T-helper 17 cell (primary cell): ENCODE measurements at regions not wholly inside any gene's neighbourhood (a gene's known extent, or its start where the extent isn't known, plus 50 kb on each side); places are given as distances from the start of the nearest gene placed in this dataset.
"Not testable (repeated sequence)": the region's sequence is repeated elsewhere in the genome, so short reads cannot be mapped to it uniquely, and the experiment has no call there.

Experiments used
- ATAC-seq: fragments of 150-1000 bp; cut with Tn5 transposase; 2 replicates; pipeline ENCODE4 v1.10.0; 2021; ENCODE audit warnings: mild to moderate bottlenecking, moderate library complexity
- DNase-seq, 3 donors: peaks; one replicate each; pipeline versions ENCODE4 v3.0.0 to v3.0.0-alpha.2; 2020 to 2021
- H3K9me3 ChIP-seq: one replicate; pipeline ENCODE4 v1.7.0; 2013; ENCODE audit warnings: low read length, mild to moderate bottlenecking; ENCODE audit not compliant: control insufficient read depth, poor library complexity, severe bottlenecking
- H3K27ac Mint-ChIP-seq: one replicate; pipeline ENCODE4 v1.8.0; 2022; ENCODE audit warnings: mild to moderate bottlenecking, moderate library complexity, mixed read lengths
- H3K27me3 Mint-ChIP-seq: one replicate; pipeline ENCODE4 v1.8.0; 2022; ENCODE audit warnings: mixed read lengths
- H3K36me3 Mint-ChIP-seq: one replicate; pipeline ENCODE4 v1.8.0; 2022; ENCODE audit warnings: low read depth, mixed read lengths
- H3K4me1 Mint-ChIP-seq: one replicate; pipeline ENCODE4 v1.8.0; 2022; ENCODE audit warnings: mild to moderate bottlenecking, mixed read lengths
- H3K4me3 Mint-ChIP-seq: one replicate; pipeline ENCODE4 v1.8.0; 2022; ENCODE audit warnings: mild to moderate bottlenecking, moderate library complexity, mixed read lengths

DNA sequence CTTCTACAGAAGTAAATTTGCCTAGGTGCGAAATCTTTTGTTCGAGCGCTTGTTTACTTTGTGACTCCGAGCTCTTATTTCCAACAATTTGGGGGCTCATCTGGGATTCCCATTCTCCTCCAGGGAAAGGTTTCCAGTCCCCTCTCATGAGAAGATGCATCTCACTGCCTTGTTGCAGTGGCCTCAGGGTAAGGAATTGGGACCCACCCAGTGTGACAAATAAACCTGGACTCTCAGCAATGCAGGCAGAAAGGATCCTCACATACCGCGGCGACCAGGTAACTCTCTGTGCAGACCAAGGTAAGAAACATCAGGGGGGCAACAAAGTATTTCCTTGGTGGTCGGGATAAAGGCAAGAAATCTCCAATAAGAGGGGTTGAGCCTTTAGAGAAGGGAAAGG is 1169.3 kb downstream of the DSC3 start:
- H3K4me1 Mint-ChIP-seq: no peaks in the 10 kb centered on the region
- no peaks in the 10 kb centered on the region for H3K27me3 Mint-ChIP-seq
- ATAC-seq: no peak
- no peak for DNase-seq
- H3K4me3 Mint-ChIP-seq: no peak overlapping the region
- H3K36me3 Mint-ChIP-seq: no peaks in the 10 kb centered on the region
- H3K27ac Mint-ChIP-seq: no peak overlapping the region
- H3K9me3 ChIP-seq: peaks cover 3% of the 10 kb centered on the region

GRCh38 chr18:29871246-29871645 is 1171.3 kb downstream of the DSC3 start:
- Mint-ChIP-seq H3K4me3 (no peak overlapping the region), H3K27ac (no peak overlapping the region), H3K36me3 (no peaks in the 10 kb centered on the region), H3K27me3 (no peaks in the 10 kb centered on the region), H3K4me1 (no peaks in the 10 kb centered on the region)
- no peak for DNase-seq
- ATAC-seq: no peak
- H3K9me3 ChIP-seq: peaks cover 3% of the 10 kb centered on the region

GRCh38 chr18:29862824-29863223 is 1179.7 kb downstream of the DSC3 start:
- no peaks in the 10 kb centered on the region for H3K27me3 Mint-ChIP-seq
- no peaks in the 10 kb centered on the region for H3K36me3 Mint-ChIP-seq
- H3K27ac Mint-ChIP-seq: no peak overlapping the region
- no peaks in the 10 kb centered on the region for H3K4me1 Mint-ChIP-seq
- ATAC-seq (no peak), DNase-seq (no peak)
- H3K4me3 Mint-ChIP-seq: no peak overlapping the region
- peaks cover under 1% of the 10 kb centered on the region for H3K9me3 ChIP-seq

DNA sequence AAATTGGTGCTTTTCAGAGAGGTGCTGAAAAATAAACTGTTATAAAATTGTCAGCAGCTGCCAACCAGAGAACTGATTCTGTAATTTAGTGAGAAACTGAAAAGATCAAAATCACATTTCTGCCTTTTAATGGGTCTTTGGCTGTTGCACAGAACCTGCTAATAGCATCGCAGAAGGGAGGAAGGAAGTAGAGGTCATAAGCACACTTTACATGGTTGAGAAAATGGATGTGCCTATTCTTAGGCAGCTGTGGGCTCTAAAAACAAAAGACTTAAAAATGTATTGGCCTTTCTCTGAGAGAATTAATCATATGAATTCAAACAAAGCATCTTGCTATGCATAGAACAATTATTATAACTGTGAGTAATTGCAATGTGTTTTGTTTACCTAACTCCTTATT is 1186.9 kb downstream of the DSC3 start:
- DNase-seq (no peak), ATAC-seq (no peak)
- H3K4me1 Mint-ChIP-seq: no peaks in the 10 kb centered on the region
- no peaks in the 10 kb centered on the region for H3K27me3 Mint-ChIP-seq
- H3K9me3 ChIP-seq: peaks cover 3% of the 10 kb centered on the region
- no peaks in the 10 kb centered on the region for H3K36me3 Mint-ChIP-seq
- H3K27ac Mint-ChIP-seq: no peak overlapping the region
- H3K4me3 Mint-ChIP-seq: no peak overlapping the region

GRCh38 chr18:29853126-29853525 is 1189.4 kb downstream of the DSC3 start:
- H3K36me3 Mint-ChIP-seq: no peaks in the 10 kb centered on the region
- H3K9me3 ChIP-seq: peaks cover 3% of the 10 kb centered on the region
- H3K27ac Mint-ChIP-seq: no peak overlapping the region
- no peak overlapping the region for H3K4me3 Mint-ChIP-seq
- no peak for DNase-seq
- H3K27me3 Mint-ChIP-seq: no peaks in the 10 kb centered on the region
- H3K4me1 Mint-ChIP-seq: no peaks in the 10 kb centered on the region
- ATAC-seq: no peak

GRCh38 chr18:29849144-29849543 is 1193.4 kb downstream of the DSC3 start:
- Mint-ChIP-seq H3K27me3 (no peaks in the 10 kb centered on the region), H3K27ac (no peak overlapping the region), H3K4me3 (no peak overlapping the region), H3K4me1 (no peaks in the 10 kb centered on the region), H3K36me3 (no peaks in the 10 kb centered on the region)
- DNase-seq (no peak), ATAC-seq (no peak)
- H3K9me3 ChIP-seq: no peaks in the 10 kb centered on the region

GRCh38 chr18:29841631-29842030 is 1200.9 kb downstream of the DSC3 start:
- Mint-ChIP-seq H3K36me3 (no peaks in the 10 kb centered on the region), H3K27ac (no peak overlapping the region), H3K4me3 (no peak overlapping the region), H3K27me3 (no peaks in the 10 kb centered on the region), H3K4me1 (no peaks in the 10 kb centered on the region)
- ATAC-seq (no peak), DNase-seq (no peak)
- no peaks in the 10 kb centered on the region for H3K9me3 ChIP-seq

DNA sequence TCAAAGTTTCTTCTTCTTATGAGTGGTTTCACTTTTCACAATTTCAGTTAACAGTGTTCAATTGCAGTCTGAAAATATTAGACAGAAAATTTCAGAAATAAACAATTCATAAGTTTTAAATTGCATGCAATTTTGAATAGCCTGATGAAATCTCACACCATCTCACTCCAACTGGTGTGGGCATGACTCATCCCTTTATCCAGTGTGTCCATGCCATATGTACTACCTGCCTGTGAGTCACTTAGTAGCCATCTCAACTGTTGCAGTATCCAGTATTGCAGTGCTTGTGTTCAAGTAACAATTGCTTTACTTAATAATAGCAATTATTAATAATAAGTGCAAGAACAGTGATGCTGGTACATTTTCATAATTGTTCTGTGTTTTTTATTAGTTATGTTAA is 1202.5 kb downstream of the DSC3 start:
- ATAC-seq: no peak
- Mint-ChIP-seq H3K27me3 (no peaks in the 10 kb centered on the region), H3K27ac (no peak overlapping the region), H3K4me1 (no peaks in the 10 kb centered on the region), H3K4me3 (no peak overlapping the region), H3K36me3 (no peaks in the 10 kb centered on the region)
- no peaks in the 10 kb centered on the region for H3K9me3 ChIP-seq
- DNase-seq: no peak

GRCh38 chr18:29838961-29839360 is 1203.6 kb downstream of the DSC3 start:
- not testable (repeated sequence) for H3K9me3 ChIP-seq, H3K36me3 Mint-ChIP-seq, H3K4me3 Mint-ChIP-seq, DNase-seq, ATAC-seq, H3K27ac Mint-ChIP-seq, H3K4me1 Mint-ChIP-seq, H3K27me3 Mint-ChIP-seq

DNA sequence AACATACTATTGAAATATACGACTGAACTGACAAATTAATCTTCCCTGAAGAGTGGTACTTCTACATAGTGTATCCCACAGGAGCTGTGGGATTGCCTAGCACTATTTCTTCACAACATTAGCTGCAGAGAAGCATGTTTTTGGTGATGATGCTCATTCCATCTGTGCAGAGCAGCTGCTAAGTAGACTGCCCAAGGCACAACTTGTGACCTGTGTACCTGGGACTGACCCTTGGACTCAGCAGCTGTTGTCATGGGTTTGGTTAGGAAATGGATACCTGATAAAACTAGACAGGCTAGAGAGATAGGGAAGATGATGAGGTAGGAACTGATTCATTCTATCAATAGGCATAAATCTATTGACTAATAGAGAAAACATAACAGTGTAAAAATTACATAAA is 1204.0 kb downstream of the DSC3 start:
- DNase-seq: no peak
- H3K36me3 Mint-ChIP-seq: no peaks in the 10 kb centered on the region
- H3K9me3 ChIP-seq: no peaks in the 10 kb centered on the region
- no peak overlapping the region for H3K27ac Mint-ChIP-seq
- no peaks in the 10 kb centered on the region for H3K27me3 Mint-ChIP-seq
- H3K4me3 Mint-ChIP-seq: no peak overlapping the region
- no peaks in the 10 kb centered on the region for H3K4me1 Mint-ChIP-seq
- no peak for ATAC-seq

DNA sequence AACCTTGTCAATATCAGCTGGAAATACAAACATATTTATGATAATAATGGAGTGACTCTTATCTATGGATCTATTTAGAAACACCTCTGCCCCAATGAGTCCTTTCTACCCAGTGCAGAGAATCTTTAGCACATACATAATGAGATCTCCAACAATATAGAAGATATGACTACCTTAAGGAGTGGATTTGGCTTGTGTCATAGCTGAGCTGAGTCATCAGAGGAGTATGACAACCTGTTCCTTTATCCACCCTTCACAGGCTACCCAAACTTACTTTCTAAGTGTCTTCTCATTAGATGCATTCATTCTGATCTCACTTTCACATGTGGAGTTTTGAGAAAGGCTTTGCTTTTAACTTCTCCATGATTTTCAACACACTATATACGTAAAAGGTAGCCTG is 1218.9 kb downstream of the DSC3 start:
- Mint-ChIP-seq H3K36me3 (no peaks in the 10 kb centered on the region), H3K4me1 (no peaks in the 10 kb centered on the region), H3K4me3 (no peak overlapping the region), H3K27ac (no peak overlapping the region), H3K27me3 (no peaks in the 10 kb centered on the region)
- DNase-seq (no peak), ATAC-seq (no peak)
- no peaks in the 10 kb centered on the region for H3K9me3 ChIP-seq

- no peak overlapping the region for H3K27ac Mint-ChIP-seq
- ATAC-seq (no peak), DNase-seq (no peak)
- no peak overlapping the region for H3K4me3 Mint-ChIP-seq
- H3K4me1 Mint-ChIP-seq: no peaks in the 10 kb centered on the region
- no peaks in the 10 kb centered on the region for H3K36me3 Mint-ChIP-seq
- no peaks in the 10 kb centered on the region for H3K9me3 ChIP-seq
- no peaks in the 10 kb centered on the region for H3K27me3 Mint-ChIP-seq
Observed at GRCh38 chr18:29821544-29821943, 1221.0 kb downstream of the DSC3 start.

GRCh38 chr18:29811519-29811918 is 1231.0 kb downstream of the DSC3 start:
- no peaks in the 10 kb centered on the region for H3K27me3 Mint-ChIP-seq
- H3K4me1 Mint-ChIP-seq: no peaks in the 10 kb centered on the region
- no peak overlapping the region for H3K4me3 Mint-ChIP-seq
- ATAC-seq (no peak), DNase-seq (no peak)
- no peaks in the 10 kb centered on the region for H3K9me3 ChIP-seq
- H3K36me3 Mint-ChIP-seq: no peaks in the 10 kb centered on the region
- no peak overlapping the region for H3K27ac Mint-ChIP-seq

GRCh38 chr18:29780816-29781215 is 1261.7 kb downstream of the DSC3 start:
- no peaks in the 10 kb centered on the region for H3K9me3 ChIP-seq
- no peaks in the 10 kb centered on the region for H3K36me3 Mint-ChIP-seq
- no peak overlapping the region for H3K4me3 Mint-ChIP-seq
- no peak for DNase-seq
- no peaks in the 10 kb centered on the region for H3K27me3 Mint-ChIP-seq
- H3K27ac Mint-ChIP-seq: no peak overlapping the region
- no peaks in the 10 kb centered on the region for H3K4me1 Mint-ChIP-seq
- no peak for ATAC-seq

DNA sequence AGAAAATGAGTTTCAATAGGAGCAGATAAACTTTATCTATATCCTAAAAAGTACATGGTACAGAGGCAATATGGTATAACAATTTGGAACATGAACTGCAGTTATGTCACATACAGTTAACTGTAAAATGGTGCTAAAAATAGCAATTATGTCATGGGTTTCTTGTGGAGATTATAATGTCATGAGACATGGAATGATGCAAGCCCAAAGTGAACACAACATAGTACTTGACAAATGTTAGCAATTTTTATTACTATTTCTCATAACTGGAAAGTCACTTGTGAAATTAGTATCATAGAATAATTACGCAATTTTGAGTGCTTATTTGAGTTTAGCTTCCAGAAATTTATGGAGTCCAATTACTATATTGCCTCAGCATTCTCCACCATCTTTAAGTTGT is 1263.4 kb downstream of the DSC3 start:
- Mint-ChIP-seq H3K27me3 (no peaks in the 10 kb centered on the region), H3K4me3 (no peak overlapping the region), H3K27ac (no peak overlapping the region), H3K4me1 (no peaks in the 10 kb centered on the region), H3K36me3 (no peaks in the 10 kb centered on the region)
- no peaks in the 10 kb centered on the region for H3K9me3 ChIP-seq
- ATAC-seq: no peak
- DNase-seq: no peak
